ENCODE measurements at regions not wholly inside any gene's neighbourhood (a gene's known extent, or its start where the extent isn't known, plus 50 kb on each side); places are given as distances from the start of the nearest gene placed in this dataset.
"Not testable (repeated sequence)": the region's sequence is repeated elsewhere in the genome, so short reads cannot be mapped to it uniquely, and the experiment has no call there.

- Mint-ChIP-seq H3K4me3 (no peak overlapping the region), H3K9me3 (peaks cover 5% of the 10 kb centered on the region), H3K27me3 (no peaks in the 10 kb centered on the region), H3K4me1 (no peaks in the 10 kb centered on the region), H3K36me3 (ENCODE audit: insufficient read depth) (no peaks in the 10 kb centered on the region), H3K27ac (ENCODE audit: low read depth) (no peak overlapping the region)
- ATAC-seq (replicated peaks; ENCODE audit: extremely low read depth, poor library complexity, severe bottlenecking) (no peak), DNase-seq (ENCODE audit: low spot score in 2 of 2) (no peak)
These were observed 559.0 kb upstream of the SLC10A2 start for GRCh38 chr13:103625194-103625593.

- H3K27me3 Mint-ChIP-seq: no peaks in the 10 kb centered on the region
- peaks cover 17% of the 10 kb centered on the region for H3K9me3 Mint-ChIP-seq
- H3K4me1 Mint-ChIP-seq: no peaks in the 10 kb centered on the region
- no peaks in the 10 kb centered on the region for H3K36me3 Mint-ChIP-seq (ENCODE audit: insufficient read depth)
- H3K27ac Mint-ChIP-seq (ENCODE audit: low read depth): no peak overlapping the region
- ATAC-seq (replicated peaks; ENCODE audit: extremely low read depth, poor library complexity, severe bottlenecking): no peak
- no peak overlapping the region for H3K4me3 Mint-ChIP-seq
- DNase-seq (ENCODE audit: low spot score in 2 of 2): no peak
These were observed 551.9 kb upstream of the SLC10A2 start for GRCh38 chr13:103618151-103618550.

- Mint-ChIP-seq H3K27ac (ENCODE audit: low read depth) (no peak overlapping the region), H3K36me3 (ENCODE audit: insufficient read depth) (peaks cover 2% of the 10 kb centered on the region)
- no peak for ATAC-seq (replicated peaks; ENCODE audit: extremely low read depth, poor library complexity, severe bottlenecking)
These were observed 549.6 kb upstream of the SLC10A2 start for GRCh38 chr13:103615771-103616170.

GRCh38 chr13:103614761-103615160, 548.5 kb upstream of the SLC10A2 start:
- Mint-ChIP-seq H3K9me3 (peaks cover 29% of the 10 kb centered on the region), H3K4me1 (no peaks in the 10 kb centered on the region), H3K27ac (ENCODE audit: low read depth) (no peak overlapping the region), H3K36me3 (ENCODE audit: insufficient read depth) (peaks cover 2% of the 10 kb centered on the region), H3K4me3 (no peak overlapping the region), H3K27me3 (no peaks in the 10 kb centered on the region)
- no peak for DNase-seq (ENCODE audit: low spot score in 2 of 2)
- ATAC-seq (replicated peaks; ENCODE audit: extremely low read depth, poor library complexity, severe bottlenecking): no peak

More at GRCh38 chr13:103615771-103616170, 549.6 kb upstream of the SLC10A2 start:
- no peak overlapping the region for H3K4me3 Mint-ChIP-seq
- H3K4me1 Mint-ChIP-seq: no peaks in the 10 kb centered on the region
- peaks cover 23% of the 10 kb centered on the region for H3K9me3 Mint-ChIP-seq
- DNase-seq (ENCODE audit: low spot score in 2 of 2): no peak
- no peaks in the 10 kb centered on the region for H3K27me3 Mint-ChIP-seq

GRCh38 chr13:103607995-103608394, 541.8 kb upstream of the SLC10A2 start:
- Mint-ChIP-seq H3K27ac (ENCODE audit: low read depth) (no peak overlapping the region), H3K4me1 (no peaks in the 10 kb centered on the region), H3K36me3 (ENCODE audit: insufficient read depth) (peaks cover 2% of the 10 kb centered on the region), H3K4me3 (no peak overlapping the region), H3K9me3 (peaks cover 18% of the 10 kb centered on the region), H3K27me3 (no peaks in the 10 kb centered on the region)
- DNase-seq (ENCODE audit: low spot score in 2 of 2) (no peak), ATAC-seq (replicated peaks; ENCODE audit: extremely low read depth, poor library complexity, severe bottlenecking) (no peak)

- Mint-ChIP-seq H3K27ac (ENCODE audit: low read depth) (no peak overlapping the region), H3K36me3 (ENCODE audit: insufficient read depth) (no peaks in the 10 kb centered on the region), H3K4me1 (no peaks in the 10 kb centered on the region), H3K9me3 (peaks cover 25% of the 10 kb centered on the region), H3K4me3 (no peak overlapping the region), H3K27me3 (no peaks in the 10 kb centered on the region)
- DNase-seq (ENCODE audit: low spot score in 2 of 2): no peak
- no peak for ATAC-seq (replicated peaks; ENCODE audit: extremely low read depth, poor library complexity, severe bottlenecking)
These were observed 539.5 kb upstream of the SLC10A2 start for GRCh38 chr13:103605546-103606326.

GRCh38 chr13:103599870-103600269, 533.7 kb upstream of the SLC10A2 start:
- not testable (repeated sequence) for H3K27ac Mint-ChIP-seq (ENCODE audit: low read depth); ATAC-seq (replicated peaks; ENCODE audit: extremely low read depth, poor library complexity, severe bottlenecking); DNase-seq (ENCODE audit: low spot score in 2 of 2); H3K36me3 Mint-ChIP-seq (ENCODE audit: insufficient read depth); H3K27me3 Mint-ChIP-seq; H3K4me3 Mint-ChIP-seq; H3K4me1 Mint-ChIP-seq
- peaks cover 20% of the 10 kb centered on the region for H3K9me3 Mint-ChIP-seq

GRCh38 chr13:103598671-103599070, 532.5 kb upstream of the SLC10A2 start:
- Mint-ChIP-seq H3K9me3 (peaks cover 23% of the 10 kb centered on the region), H3K27ac (ENCODE audit: low read depth) (no peak overlapping the region), H3K4me1 (no peaks in the 10 kb centered on the region), H3K27me3 (no peaks in the 10 kb centered on the region), H3K4me3 (no peak overlapping the region), H3K36me3 (ENCODE audit: insufficient read depth) (no peaks in the 10 kb centered on the region)
- ATAC-seq (replicated peaks; ENCODE audit: extremely low read depth, poor library complexity, severe bottlenecking) (no peak), DNase-seq (ENCODE audit: low spot score in 2 of 2) (no peak)

GRCh38 chr13:103573446-103573845, 507.2 kb upstream of the SLC10A2 start:
- H3K9me3 Mint-ChIP-seq: peaks cover 23% of the 10 kb centered on the region
- DNase-seq (ENCODE audit: low spot score in 2 of 2) (no peak), ATAC-seq (replicated peaks; ENCODE audit: extremely low read depth, poor library complexity, severe bottlenecking) (no peak)
- no peaks in the 10 kb centered on the region for H3K27me3 Mint-ChIP-seq
- H3K27ac Mint-ChIP-seq (ENCODE audit: low read depth): no peak overlapping the region
- no peak overlapping the region for H3K4me3 Mint-ChIP-seq
- no peaks in the 10 kb centered on the region for H3K36me3 Mint-ChIP-seq (ENCODE audit: insufficient read depth)
- no peaks in the 10 kb centered on the region for H3K4me1 Mint-ChIP-seq

- H3K27me3 Mint-ChIP-seq: no peaks in the 10 kb centered on the region
- H3K27ac Mint-ChIP-seq (ENCODE audit: low read depth): no peak overlapping the region
- no peaks in the 10 kb centered on the region for H3K4me1 Mint-ChIP-seq
- DNase-seq (ENCODE audit: low spot score in 2 of 2): no peak
- ATAC-seq (replicated peaks; ENCODE audit: extremely low read depth, poor library complexity, severe bottlenecking): no peak
- H3K4me3 Mint-ChIP-seq: no peak overlapping the region
- H3K9me3 Mint-ChIP-seq: peaks cover 20% of the 10 kb centered on the region
- no peaks in the 10 kb centered on the region for H3K36me3 Mint-ChIP-seq (ENCODE audit: insufficient read depth)
These were observed 502.1 kb upstream of the SLC10A2 start for GRCh38 chr13:103568314-103568713.

- Mint-ChIP-seq H3K27me3 (no peaks in the 10 kb centered on the region), H3K27ac (ENCODE audit: low read depth) (no peak overlapping the region), H3K4me1 (no peaks in the 10 kb centered on the region), H3K4me3 (no peak overlapping the region), H3K36me3 (ENCODE audit: insufficient read depth) (peaks cover 3% of the 10 kb centered on the region), H3K9me3 (peaks cover 23% of the 10 kb centered on the region)
- no peak for DNase-seq (ENCODE audit: low spot score in 2 of 2)
- ATAC-seq (replicated peaks; ENCODE audit: extremely low read depth, poor library complexity, severe bottlenecking): no peak
These were observed 491.7 kb upstream of the SLC10A2 start for GRCh38 chr13:103557878-103558277.

- H3K4me3 Mint-ChIP-seq: no peak overlapping the region
- DNase-seq (ENCODE audit: low spot score in 2 of 2) (no peak), ATAC-seq (replicated peaks; ENCODE audit: extremely low read depth, poor library complexity, severe bottlenecking) (no peak)
- no peak overlapping the region for H3K27ac Mint-ChIP-seq (ENCODE audit: low read depth)
- H3K4me1 Mint-ChIP-seq: no peaks in the 10 kb centered on the region
- H3K9me3 Mint-ChIP-seq: peaks cover 18% of the 10 kb centered on the region
- H3K36me3 Mint-ChIP-seq (ENCODE audit: insufficient read depth): peaks cover 3% of the 10 kb centered on the region
- no peaks in the 10 kb centered on the region for H3K27me3 Mint-ChIP-seq
These were observed 490.5 kb upstream of the SLC10A2 start for GRCh38 chr13:103556681-103557080.

- no peaks in the 10 kb centered on the region for H3K27me3 Mint-ChIP-seq
- H3K9me3 Mint-ChIP-seq: peaks cover 51% of the 10 kb centered on the region
- H3K4me3 Mint-ChIP-seq: no peak overlapping the region
- H3K36me3 Mint-ChIP-seq (ENCODE audit: insufficient read depth): no peaks in the 10 kb centered on the region
- no peaks in the 10 kb centered on the region for H3K4me1 Mint-ChIP-seq
- ATAC-seq (replicated peaks; ENCODE audit: extremely low read depth, poor library complexity, severe bottlenecking): no peak
- no peak overlapping the region for H3K27ac Mint-ChIP-seq (ENCODE audit: low read depth)
- no peak for DNase-seq (ENCODE audit: low spot score in 2 of 2)
These were observed 481.7 kb upstream of the SLC10A2 start for GRCh38 chr13:103547914-103548313.

Data from central memory CD8-positive, alpha-beta T cell (primary cell).